Nephron (organoid): ENCODE measurements at regions not wholly inside any gene's neighbourhood (a gene's known extent, or its start where the extent isn't known, plus 50 kb on each side); places are given as distances from the start of the nearest gene placed in this dataset.
"Not testable (repeated sequence)": the region's sequence is repeated elsewhere in the genome, so short reads cannot be mapped to it uniquely, and the experiment has no call there.

ENCODE experiments used
- H3K27ac Mint-ChIP-seq, 3 experiments: 2 replicates each; pipeline ENCODE4 v1.8.0; 2020; ENCODE audit warnings: mixed read lengths in 3 of 3, mild to moderate bottlenecking in 2 of 3, moderate library complexity in 1 of 3
- H3K27me3 Mint-ChIP-seq: 2 replicates; pipeline ENCODE4 v1.8.0; 2021; ENCODE audit warnings: low read depth, mild to moderate bottlenecking, moderate library complexity, mixed read lengths
- H3K36me3 Mint-ChIP-seq: 2 replicates; pipeline ENCODE4 v1.8.0; 2020; ENCODE audit warnings: low read depth, mixed read lengths
- H3K4me1 Mint-ChIP-seq: 2 replicates; pipeline ENCODE4 v1.8.0; 2020; ENCODE audit warnings: mixed read lengths
- H3K4me3 Mint-ChIP-seq, 3 experiments: 2 replicates each; pipeline ENCODE4 v1.8.0; 2020; ENCODE audit warnings: mild to moderate bottlenecking in 3 of 3, mixed read lengths in 3 of 3, moderate library complexity in 2 of 3
- H3K9me3 Mint-ChIP-seq: 2 replicates; pipeline ENCODE4 v1.8.0; 2020; ENCODE audit warnings: mixed read lengths
- TF ChIP-seq, protein P1 (sequence below), 3 experiments: fragments of 200-600 bp; sonication (generic); IDR thresholded peaks; one replicate each; pipeline ENCODE4 v1.5.0; 2021; ENCODE audit warnings: antibody characterized with exemption in 3 of 3; ENCODE audit not compliant: unreplicated experiment in 3 of 3

DNA sequence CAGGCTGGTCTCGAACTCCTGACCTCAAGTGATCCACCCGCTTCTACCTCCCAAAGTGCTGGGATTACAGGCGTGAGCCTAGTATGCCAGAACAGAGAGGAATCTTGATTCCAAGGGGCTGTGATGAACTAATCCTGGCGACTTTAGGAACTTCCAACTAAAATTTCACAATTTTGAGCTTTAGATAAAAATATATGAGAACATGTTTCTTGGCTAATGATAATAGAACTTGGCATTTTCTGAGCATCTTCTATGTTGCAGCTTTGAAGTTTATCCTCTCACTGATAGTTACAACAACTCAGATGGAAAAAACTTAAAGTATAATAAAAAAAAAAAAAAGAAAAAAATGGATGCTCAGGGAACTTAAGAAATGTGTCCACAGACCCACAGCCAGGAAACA is 69.8 kb upstream of the WSCD1 start:
- Mint-ChIP-seq H3K4me1 (no peaks in the 10 kb centered on the region), H3K9me3 (peaks cover 2% of the 10 kb centered on the region), H3K4me3 (no peak overlapping the region), H3K27me3 (peaks cover 8% of the 10 kb centered on the region), H3K27ac (no peak overlapping the region), H3K36me3 (no peaks in the 10 kb centered on the region)
- TF ChIP-seq, protein P1, sequence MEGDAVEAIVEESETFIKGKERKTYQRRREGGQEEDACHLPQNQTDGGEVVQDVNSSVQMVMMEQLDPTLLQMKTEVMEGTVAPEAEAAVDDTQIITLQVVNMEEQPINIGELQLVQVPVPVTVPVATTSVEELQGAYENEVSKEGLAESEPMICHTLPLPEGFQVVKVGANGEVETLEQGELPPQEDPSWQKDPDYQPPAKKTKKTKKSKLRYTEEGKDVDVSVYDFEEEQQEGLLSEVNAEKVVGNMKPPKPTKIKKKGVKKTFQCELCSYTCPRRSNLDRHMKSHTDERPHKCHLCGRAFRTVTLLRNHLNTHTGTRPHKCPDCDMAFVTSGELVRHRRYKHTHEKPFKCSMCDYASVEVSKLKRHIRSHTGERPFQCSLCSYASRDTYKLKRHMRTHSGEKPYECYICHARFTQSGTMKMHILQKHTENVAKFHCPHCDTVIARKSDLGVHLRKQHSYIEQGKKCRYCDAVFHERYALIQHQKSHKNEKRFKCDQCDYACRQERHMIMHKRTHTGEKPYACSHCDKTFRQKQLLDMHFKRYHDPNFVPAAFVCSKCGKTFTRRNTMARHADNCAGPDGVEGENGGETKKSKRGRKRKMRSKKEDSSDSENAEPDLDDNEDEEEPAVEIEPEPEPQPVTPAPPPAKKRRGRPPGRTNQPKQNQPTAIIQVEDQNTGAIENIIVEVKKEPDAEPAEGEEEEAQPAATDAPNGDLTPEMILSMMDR (IDR thresholded peaks at IDR 0.05; ENCODE audit: unreplicated experiment in 3 of 3), result no peak

DNA sequence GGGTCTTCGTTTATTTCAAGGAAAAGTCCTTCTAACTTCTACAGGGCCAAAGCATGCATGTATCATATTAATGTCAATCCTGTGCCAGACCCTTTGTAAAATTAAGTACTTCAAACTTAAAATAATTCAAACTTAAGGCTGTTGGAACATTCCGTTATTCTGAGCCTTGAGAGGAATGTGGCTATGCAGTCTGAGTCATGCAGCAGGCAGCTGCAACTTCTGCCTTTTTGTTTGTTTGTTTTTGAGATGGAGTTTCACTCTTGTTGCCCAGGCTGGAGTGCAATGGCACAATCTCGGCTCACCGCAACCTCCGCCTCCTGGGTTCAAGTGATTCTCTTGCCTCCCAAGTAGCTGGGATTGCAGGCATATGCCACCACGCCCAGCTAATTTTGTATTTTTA is 67.0 kb upstream of the WSCD1 start:
- H3K4me3 Mint-ChIP-seq, H3K9me3 Mint-ChIP-seq, H3K27me3 Mint-ChIP-seq: not testable (repeated sequence)

DNA sequence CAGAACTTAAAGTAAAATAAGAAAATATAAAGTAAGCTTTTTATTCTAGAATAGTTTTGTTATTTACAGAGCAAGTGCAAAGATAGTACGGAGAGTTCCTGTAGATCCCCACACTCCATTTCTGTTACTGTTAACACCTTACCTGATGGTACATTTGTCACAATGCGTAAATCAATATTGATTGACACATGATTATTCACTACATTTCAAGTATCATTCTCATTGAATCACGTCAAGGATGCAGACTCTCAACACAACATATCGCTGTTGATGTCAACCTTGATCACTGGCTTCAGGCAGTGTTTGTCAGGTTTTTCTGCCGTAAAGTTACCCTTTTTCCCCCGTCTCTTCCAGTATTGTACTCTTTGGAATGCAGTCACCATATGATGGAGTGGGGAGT is 64.2 kb upstream of the WSCD1 start:
- TF ChIP-seq, protein P1 (IDR thresholded peaks at IDR 0.05; ENCODE audit: unreplicated experiment in 3 of 3), result no peak
- Mint-ChIP-seq H3K27ac (no peak overlapping the region), H3K9me3 (no peaks in the 10 kb centered on the region), H3K36me3 (no peaks in the 10 kb centered on the region), H3K4me1 (peaks cover under 1% of the 10 kb centered on the region), H3K4me3 (no peak overlapping the region), H3K27me3 (peaks cover 5% of the 10 kb centered on the region)

More for the DNA sequence above, 67.0 kb upstream of the WSCD1 start:
- H3K27ac Mint-ChIP-seq, H3K4me1 Mint-ChIP-seq, H3K36me3 Mint-ChIP-seq: not testable (repeated sequence)

DNA sequence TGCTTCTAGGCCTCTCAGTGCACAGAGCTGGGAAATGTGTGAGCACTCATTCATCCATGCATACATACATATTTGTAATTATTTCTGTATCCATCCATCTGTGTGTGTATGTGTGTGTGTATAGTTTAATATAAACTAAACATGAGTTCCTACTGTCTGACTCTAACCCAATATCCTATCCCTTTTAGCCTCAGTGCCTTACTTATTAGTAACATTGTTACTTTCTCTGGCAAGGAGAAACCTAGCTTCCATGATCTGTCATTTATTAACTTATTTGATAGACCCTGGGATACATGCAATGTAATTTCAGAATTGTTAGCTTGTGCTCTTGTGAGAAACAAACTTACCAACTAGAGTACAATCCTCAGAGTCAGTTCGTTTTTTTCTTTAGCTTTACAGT is 59.0 kb upstream of the WSCD1 start:
- peaks cover 3% of the 10 kb centered on the region for H3K27me3 Mint-ChIP-seq
- H3K9me3 Mint-ChIP-seq, result no peaks in the 10 kb centered on the region
- no peaks in the 10 kb centered on the region for H3K36me3 Mint-ChIP-seq
- H3K27ac Mint-ChIP-seq, result peak overlapping the region; percentile 91 to 97 (median 93)
- no peak overlapping the region for H3K4me3 Mint-ChIP-seq
- TF ChIP-seq, protein P1 (IDR thresholded peaks at IDR 0.05; ENCODE audit: unreplicated experiment in 3 of 3), result no peak
- peaks cover 6% of the 10 kb centered on the region for H3K4me1 Mint-ChIP-seq

DNA sequence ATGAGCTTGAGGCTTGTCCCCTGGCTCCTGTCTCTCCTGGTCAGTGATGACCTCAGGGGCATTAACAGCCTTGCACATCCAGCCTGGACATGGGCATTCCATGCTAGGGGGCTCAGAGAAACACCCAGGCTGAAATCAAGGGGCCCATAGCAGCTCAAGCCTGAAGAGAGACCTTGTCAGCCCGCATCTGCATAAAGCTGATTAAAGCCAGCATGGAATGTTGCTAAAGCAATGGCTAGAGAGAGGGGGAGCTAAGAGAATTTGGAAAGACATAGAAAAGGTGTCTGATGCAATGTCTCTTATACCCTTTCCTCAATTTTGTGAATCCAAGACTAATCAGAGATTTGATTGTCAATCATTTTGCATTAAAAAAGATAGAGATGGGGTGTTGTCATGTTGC is 51.4 kb upstream of the WSCD1 start:
- Mint-ChIP-seq H3K4me1 (peaks cover 15% of the 10 kb centered on the region), H3K36me3 (no peaks in the 10 kb centered on the region), H3K4me3 (no peak overlapping the region), H3K9me3 (no peaks in the 10 kb centered on the region), H3K27ac (no peak overlapping the region), H3K27me3 (peaks cover 14% of the 10 kb centered on the region)
- TF ChIP-seq, protein P1 (IDR thresholded peaks at IDR 0.05; ENCODE audit: unreplicated experiment in 3 of 3), result no peak

DNA sequence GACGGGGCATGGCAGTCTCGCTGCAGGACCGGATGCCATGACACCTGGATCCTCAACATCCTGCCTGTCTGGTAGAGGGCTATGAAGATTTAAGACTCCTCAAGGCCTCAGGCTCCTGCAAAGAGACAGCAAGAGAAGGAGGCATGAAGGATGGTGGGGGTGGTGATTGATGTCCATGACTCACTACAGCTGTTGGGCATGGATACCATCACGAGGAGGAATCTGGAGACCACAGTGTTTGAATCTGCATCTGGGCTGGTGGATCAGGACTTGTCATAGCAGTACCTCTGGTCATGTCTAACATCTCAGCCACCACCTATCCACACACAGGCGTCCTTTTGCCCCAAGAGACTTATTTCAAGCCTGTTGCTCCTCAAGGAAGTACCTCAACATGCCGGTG is 50.2 kb upstream of the WSCD1 start:
- Mint-ChIP-seq H3K9me3 (no peaks in the 10 kb centered on the region), H3K27me3 (peaks cover 14% of the 10 kb centered on the region), H3K27ac (no peak overlapping the region), H3K4me3 (no peak overlapping the region), H3K4me1 (peaks cover 15% of the 10 kb centered on the region), H3K36me3 (no peaks in the 10 kb centered on the region)
- TF ChIP-seq, protein P1 (IDR thresholded peaks at IDR 0.05; ENCODE audit: unreplicated experiment in 3 of 3), result no peak
